H1 (cell line): ENCODE measurements at regions not wholly inside any gene's neighbourhood (a gene's known extent, or its start where the extent isn't known, plus 50 kb on each side); places are given as distances from the start of the nearest gene placed in this dataset.

Experiments
- CTCF ChIA-PET: fragments of 300-600 bp; sonication (Branson Sonifier 250); formaldehyde crosslinking; loops from one replicate; lab custom pipeline; 2021; ENCODE audit not compliant: partially characterized antibody; lab: Charles Lee
- POLR2A ChIA-PET: fragments of 300-600 bp; sonication (Branson Sonifier 250); formaldehyde crosslinking; loops from one replicate; lab custom pipeline; 2021; ENCODE audit warnings: inconsistent platforms; ENCODE audit not compliant: partially characterized antibody; lab: Charles Lee
- DNase-seq, 2 experiments: peaks; one replicate each; pipeline versions ENCODE4 v3.0.0 to v3.0.0-alpha.2; 2010 to 2022; ENCODE audit warnings: low spot score in 2 of 2, low read depth in 1 of 2, mixed read lengths in 1 of 2
- FAIRE-seq: peaks from 2 replicates; lab custom pipeline; 2011; peaks lifted over from hg19 to GRCh38; lab: Jason Lieb, UNC
- H2AFZ ChIP-seq: 2 replicates; pipeline ENCODE4 v1.8.1; 2012; ENCODE audit warnings: low read length, inconsistent platforms
- H2AK5ac ChIP-seq: 2 replicates; pipeline ENCODE4 v1.6.1; 2013; ENCODE audit warnings: low read depth, low read length
- H2BK120ac ChIP-seq: replicated peaks from 2 replicates; pipeline ENCODE3; 2013; ENCODE audit warnings: low read depth, low read length, inconsistent platforms
- H2BK12ac ChIP-seq: 2 replicates; pipeline ENCODE4 v1.6.1; 2013; ENCODE audit warnings: low read depth, low read length
- H2BK15ac ChIP-seq: 2 replicates; pipeline ENCODE4 v1.6.1; 2013; ENCODE audit warnings: low read length
- H2BK20ac ChIP-seq: 2 replicates; pipeline ENCODE4 v1.6.1; 2013; ENCODE audit warnings: low read length
- H2BK5ac ChIP-seq: 2 replicates; pipeline ENCODE4 v1.6.1; 2013; ENCODE audit warnings: low read depth, low read length
- H3K14ac ChIP-seq: 2 replicates; pipeline ENCODE4 v1.6.1; 2013; ENCODE audit warnings: inconsistent platforms; ENCODE audit not compliant: insufficient read length
- H3K18ac ChIP-seq: 2 replicates; pipeline ENCODE4 v1.6.1; 2013; ENCODE audit warnings: low read length; ENCODE audit errors: extremely low read depth
- H3K23ac ChIP-seq: 2 replicates; pipeline ENCODE4 v1.6.1; 2013; ENCODE audit warnings: inconsistent platforms; ENCODE audit not compliant: insufficient read length
- H3K23me2 ChIP-seq: 2 replicates; pipeline ENCODE4 v1.6.1; 2013; ENCODE audit warnings: low read depth, low read length
- H3K27ac ChIP-seq: 2 replicates; pipeline ENCODE4 v1.6.1; 2011; ENCODE audit warnings: low read depth, low read length, inconsistent platforms
- H3K27me3 ChIP-seq, 4 experiments: replicated peaks in 1 of 4; 1 replicate in 1 of 4; 2 replicates in 3 of 4; pipeline versions ENCODE4 v1.6.1 to v1.8.1; 2011 to 2013; ENCODE audit warnings: low read length in 3 of 4, mild to moderate bottlenecking in 3 of 4, inconsistent platforms in 2 of 4, mixed read lengths in 2 of 4, moderate library complexity in 1 of 4; ENCODE audit not compliant: control insufficient read depth in 3 of 4, insufficient read depth in 3 of 4; ENCODE audit errors: extremely low read depth in 1 of 4
- H3K36me3 ChIP-seq, 4 experiments: 2 replicates each; pipeline versions ENCODE4 v1.6.1 to v1.8.1; 2011 to 2013; ENCODE audit warnings: mild to moderate bottlenecking in 4 of 4, low read length in 3 of 4, moderate library complexity in 2 of 4, control low read depth in 1 of 4, inconsistent platforms in 1 of 4; ENCODE audit not compliant: insufficient read depth in 4 of 4, control insufficient read depth in 2 of 4
- H3K4ac ChIP-seq: replicated peaks from 2 replicates; pipeline ENCODE3; 2013; ENCODE audit warnings: low read length, low read depth, mixed read lengths, inconsistent platforms; ENCODE audit not compliant: insufficient read length
- H3K4me1 ChIP-seq, 4 experiments: replicated peaks in 1 of 4; 1 replicate in 1 of 4; 2 replicates in 3 of 4; pipeline versions ENCODE4 v1.6.1 to v1.8.1; 2011 to 2013; ENCODE audit warnings: low read length in 3 of 4, inconsistent platforms in 2 of 4, mixed read lengths in 1 of 4; ENCODE audit not compliant: insufficient read depth in 4 of 4, control insufficient read depth in 3 of 4
- H3K4me2 ChIP-seq, 2 experiments: 2 replicates each; pipeline versions ENCODE4 v1.6.1 to v1.8.1; 2011 to 2013; ENCODE audit warnings: low read depth in 2 of 2, low read length in 2 of 2, control low read depth in 1 of 2, inconsistent platforms in 1 of 2, mild to moderate bottlenecking in 1 of 2; ENCODE audit not compliant: insufficient read depth in 1 of 2
- H3K4me3 ChIP-seq, 4 experiments: fragments of 200-600, 300-600 bp in 1 of 4; sonication (generic), shearing (Covaris generic), sonication (Bioruptor Twin) in 1 of 4; 2 replicates each; pipeline versions ENCODE4 v1.5.1 to v1.8.1; 2011 to 2016; ENCODE audit warnings: low read length in 4 of 4, low read depth in 3 of 4, control low read depth in 2 of 4, inconsistent platforms in 2 of 4, mild to moderate bottlenecking in 2 of 4, mixed read lengths in 1 of 4, moderate library complexity in 1 of 4; ENCODE audit not compliant: insufficient read depth in 2 of 4; ENCODE audit errors: extremely low read depth in 1 of 4
- H3K56ac ChIP-seq: replicated peaks from 2 replicates; pipeline ENCODE3; 2013; ENCODE audit warnings: low read depth, mild to moderate bottlenecking, mixed read lengths, low read length, inconsistent platforms; ENCODE audit not compliant: insufficient read length
- H3K79me1 ChIP-seq: 2 replicates; pipeline ENCODE4 v1.6.1; 2013; ENCODE audit warnings: low read depth, low read length, control low read depth
- H3K79me2 ChIP-seq, 2 experiments: 2 replicates each; pipeline versions ENCODE4 v1.6.1 to v1.8.1; 2012 to 2013; ENCODE audit warnings: low read length in 2 of 2, mild to moderate bottlenecking in 2 of 2, inconsistent platforms in 1 of 2; ENCODE audit not compliant: insufficient read depth in 2 of 2, control insufficient read depth in 1 of 2
- H3K9ac ChIP-seq, 4 experiments: replicated peaks in 1 of 4; 1 replicate in 1 of 4; 2 replicates in 3 of 4; pipeline versions ENCODE4 v1.6.1 to v1.8.1; 2011 to 2013; ENCODE audit warnings: low read depth in 3 of 4, low read length in 3 of 4, control low read depth in 2 of 4, mild to moderate bottlenecking in 2 of 4, moderate library complexity in 2 of 4, inconsistent platforms in 1 of 4; ENCODE audit errors: extremely low read depth in 1 of 4
- H3K9me3 ChIP-seq, 2 experiments: 2 replicates each; pipeline versions ENCODE4 v1.6.1 to v1.8.1; 2012 to 2013; ENCODE audit warnings: mild to moderate bottlenecking in 2 of 2, moderate library complexity in 2 of 2, control low read depth in 1 of 2, inconsistent platforms in 1 of 2, low read depth in 1 of 2, low read length in 1 of 2, mixed read lengths in 1 of 2; ENCODE audit not compliant: insufficient read depth in 2 of 2
- H4K20me1 ChIP-seq, 2 experiments: replicated peaks in 1 of 2; 2 replicates each; pipeline versions ENCODE3 to v1.8.1; 2011 to 2013; ENCODE audit warnings: inconsistent platforms in 2 of 2, low read length in 2 of 2, mild to moderate bottlenecking in 1 of 2; ENCODE audit not compliant: insufficient read depth in 2 of 2, control insufficient read depth in 1 of 2
- H4K5ac ChIP-seq: 2 replicates; pipeline ENCODE4 v1.6.1; 2013; ENCODE audit warnings: low read length, low read depth, mixed read lengths, inconsistent platforms; ENCODE audit not compliant: insufficient read length
- H4K8ac ChIP-seq: 2 replicates; pipeline ENCODE4 v1.8.0; 2013; ENCODE audit warnings: mild to moderate bottlenecking, moderate library complexity, low read length, inconsistent platforms; ENCODE audit not compliant: insufficient read depth; ENCODE audit errors: extremely low read depth
- H4K91ac ChIP-seq: replicated peaks from 2 replicates; pipeline ENCODE3; 2013; ENCODE audit warnings: low read length, mixed read lengths, inconsistent platforms; ENCODE audit not compliant: insufficient read length
- ASH2L ChIP-seq: fragments of 200-600, 300-600 bp; sonication (generic); IDR thresholded peaks from one replicate; pipeline ENCODE4 v1.7.1; 2017; ENCODE audit warnings: low read length
- EGR1 ChIP-seq: IDR thresholded peaks from 2 replicates; pipeline ENCODE4 v1.6.1; 2011; ENCODE audit warnings: low read depth, low read length, borderline replicate concordance
- TAF7 ChIP-seq: optimal IDR thresholded peaks from 2 replicates; pipeline ENCODE3; 2011; ENCODE audit warnings: low read depth, mild to moderate bottlenecking, inconsistent platforms, low read length, moderate library complexity, borderline replicate concordance
- TEAD4 ChIP-seq: IDR thresholded peaks from 2 replicates; pipeline ENCODE4 v1.6.1; 2012; ENCODE audit warnings: low read depth, low read length, inconsistent platforms, mixed read lengths
- WGBS, 2 experiments: shearing (Covaris generic) in 1 of 2; methylation state at CpG; one replicate each; pipeline versions ENCODE4 v1.1.6 to v1.1.7; 2013 to 2015; ENCODE audit warnings: low lambda C conversion rate in 2 of 2, mixed read lengths in 2 of 2, inconsistent platforms in 1 of 2, low coverage in 1 of 2, missing lambda C conversion rate in 1 of 2; ENCODE audit not compliant: insufficient replicate concordance in 2 of 2, insufficient coverage in 1 of 2, insufficient read length in 1 of 2; ENCODE audit errors: extremely low coverage in 1 of 2, missing lambda C conversion rate in 1 of 2; 5-methylcytosine and 5-hydroxymethylcytosine counted together

- Histone ChIP-seq H2AFZ (no peak overlapping the region), H3K36me3 (no peaks in the 10 kb centered on the region), H3K4ac (no peak overlapping the region), H2AK5ac (no peak overlapping the region), H4K5ac (no peak overlapping the region), H3K4me1 (no peaks in the 10 kb centered on the region), H4K20me1 (no peaks in the 10 kb centered on the region), H3K4me3 (no peak overlapping the region), H3K79me1 (no peaks in the 10 kb centered on the region), H2BK5ac (no peak overlapping the region), H3K4me2 (no peak overlapping the region), H2BK15ac (no peak overlapping the region), H2BK120ac (no peak overlapping the region), H4K91ac (no peak overlapping the region), H3K79me2 (no peaks in the 10 kb centered on the region), H3K9ac (no peak overlapping the region), H3K14ac (no peak overlapping the region), H4K8ac (no peak overlapping the region), H3K9me3 (no peaks in the 10 kb centered on the region), H2BK20ac (no peak overlapping the region), H2BK12ac (no peak overlapping the region), H3K23me2 (peaks cover 1% of the 10 kb centered on the region; the same call in 1 of the 2 replicates), H3K23ac (no peak overlapping the region), H3K27ac (no peak overlapping the region), H3K18ac (no peak overlapping the region), H3K27me3 (no peaks in the 10 kb centered on the region), H3K56ac (no peak overlapping the region)
- FAIRE-seq, result no peak
- ChIA-PET POLR2A (no interaction called here), CTCF (no interaction called here)
- 84% methylated on average over 6 of the region's 8 CpGs; no CpG with 5 or more reads in 1 of the 2 experiments for WGBS, 2 experiments
- DNase-seq, result no peak
- TF ChIP-seq TEAD4 (no peak), EGR1 (no peak), ASH2L (no peak), TAF7 (no peak)
Observed at GRCh38 chr11:96506953-96507354, 117.1 kb downstream of the JRKL start.
